HUES6 (cell line): ENCODE measurements at regions not wholly inside any gene's neighbourhood (a gene's known extent, or its start where the extent isn't known, plus 50 kb on each side); places are given as distances from the start of the nearest gene placed in this dataset.
A peak's percentile ranks its signal among the peaks of the same experiment; 100 is the strongest.

Experiments used
- H3K27ac ChIP-seq: 2 replicates; pipeline ENCODE4 v1.7.0; 2013; ENCODE audit warnings: low read depth, mild to moderate bottlenecking, low read length, inconsistent platforms
- H3K27me3 ChIP-seq: 2 replicates; pipeline ENCODE4 v1.6.1; 2013; ENCODE audit warnings: low read length; ENCODE audit not compliant: control insufficient read depth, insufficient read depth
- H3K36me3 ChIP-seq: 2 replicates; pipeline ENCODE4 v1.6.1; 2013; ENCODE audit warnings: low read length; ENCODE audit not compliant: control insufficient read depth, insufficient read depth
- H3K4me1 ChIP-seq: 2 replicates; pipeline ENCODE4 v1.6.1; 2013; ENCODE audit warnings: low read length; ENCODE audit not compliant: control insufficient read depth, insufficient read depth
- H3K4me3 ChIP-seq: 2 replicates; pipeline ENCODE4 v1.5.1; 2013; ENCODE audit warnings: low read depth, low read length
- H3K9ac ChIP-seq: one replicate; pipeline ENCODE4 v1.6.1; 2013; ENCODE audit warnings: mild to moderate bottlenecking, low read length
- H3K9me3 ChIP-seq: 2 replicates; pipeline ENCODE4 v1.6.1; 2013; ENCODE audit warnings: low read depth, low read length; ENCODE audit not compliant: control insufficient read depth, insufficient read depth

DNA sequence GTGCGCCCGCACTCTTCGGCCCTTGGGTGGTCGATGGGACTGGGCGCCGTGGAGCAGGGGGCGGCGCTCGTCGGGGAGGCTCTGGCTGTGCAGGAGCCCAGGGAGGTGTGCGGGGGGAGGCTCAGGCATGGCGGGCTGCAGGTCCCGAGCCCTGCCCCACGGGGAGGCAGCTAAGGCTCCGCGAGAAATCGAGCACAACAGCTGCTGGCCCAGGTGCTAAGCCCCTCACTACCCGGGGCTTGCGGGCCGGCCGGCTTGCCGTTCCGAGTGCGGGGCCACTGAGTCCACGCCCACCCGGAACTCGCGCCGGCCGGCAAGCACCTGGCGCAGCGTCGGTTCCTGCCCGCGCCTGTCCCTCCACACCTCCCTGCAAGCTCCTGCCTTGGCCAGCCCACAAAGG is 462.3 kb upstream of the JARID2 start:
- Histone ChIP-seq H3K4me3 (no peak overlapping the region), H3K27me3 (no peaks in the 10 kb centered on the region), H3K27ac (peak overlapping the region; percentile 83; the same call in 1 of the 2 replicates), H3K9me3 (no peaks in the 10 kb centered on the region; the same call in 1 of the 2 replicates), H3K9ac (no peak overlapping the region), H3K36me3 (no peaks in the 10 kb centered on the region), H3K4me1 (peaks cover 53% of the 10 kb centered on the region)

- Histone ChIP-seq H3K36me3 (no peaks in the 10 kb centered on the region), H3K9ac (peak overlapping the region; percentile 58), H3K27me3 (no peaks in the 10 kb centered on the region), H3K4me3 (peak overlapping the region; percentile 21; the same call in 1 of the 2 replicates), H3K9me3 (no peaks in the 10 kb centered on the region; the same call in 1 of the 2 replicates), H3K27ac (peak overlapping the region; percentile 83), H3K4me1 (peaks cover 65% of the 10 kb centered on the region)
These were observed 461.0 kb upstream of the JARID2 start for GRCh38 chr6:14784596-14785492.

- peak overlapping the region; percentile 58 for H3K9ac ChIP-seq
- peaks cover 71% of the 10 kb centered on the region for H3K4me1 ChIP-seq
- H3K4me3 ChIP-seq = no peak overlapping the region
- H3K9me3 ChIP-seq = no peaks in the 10 kb centered on the region; the same call in 1 of the 2 replicates
- H3K36me3 ChIP-seq = no peaks in the 10 kb centered on the region
- H3K27me3 ChIP-seq = no peaks in the 10 kb centered on the region
- H3K27ac ChIP-seq = peak overlapping the region; percentile 83
These were observed 460.4 kb upstream of the JARID2 start for GRCh38 chr6:14785493-14785790.

DNA sequence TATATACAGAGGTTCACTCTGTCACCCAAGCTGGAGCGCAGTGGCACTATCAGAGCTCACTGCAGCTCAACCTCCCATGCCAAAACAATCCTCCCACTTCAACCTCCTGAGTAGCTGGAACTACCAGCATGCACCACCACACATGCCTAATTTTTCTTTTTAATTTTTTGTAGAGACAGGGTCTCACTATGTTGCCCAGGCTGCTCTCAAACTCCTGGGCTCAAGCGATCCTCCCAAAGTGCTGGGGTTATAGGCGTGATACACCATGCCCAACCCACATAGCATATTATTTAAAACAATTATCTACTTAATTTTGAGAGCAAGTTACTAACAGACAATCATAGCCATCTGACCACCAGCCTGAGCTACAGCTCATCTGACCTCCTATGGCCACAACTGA is 459.9 kb upstream of the JARID2 start:
- Histone ChIP-seq H3K4me3 (no peak overlapping the region), H3K27me3 (no peaks in the 10 kb centered on the region), H3K36me3 (no peaks in the 10 kb centered on the region), H3K9me3 (no peaks in the 10 kb centered on the region; the same call in 1 of the 2 replicates), H3K4me1 (peaks cover 71% of the 10 kb centered on the region), H3K27ac (peak overlapping the region; percentile 83; the same call in 1 of the 2 replicates), H3K9ac (no peak overlapping the region)

- no peaks in the 10 kb centered on the region for H3K27me3 ChIP-seq
- peaks cover 70% of the 10 kb centered on the region for H3K4me1 ChIP-seq
- H3K9ac ChIP-seq = no peak overlapping the region
- H3K36me3 ChIP-seq = no peaks in the 10 kb centered on the region
- H3K9me3 ChIP-seq = no peaks in the 10 kb centered on the region; the same call in 1 of the 2 replicates
- 0 out of 2 replicates have a peak overlapping the region, but pooled peaks have one; percentile 27 for H3K27ac ChIP-seq
- no peak overlapping the region for H3K4me3 ChIP-seq
These were observed 459.4 kb upstream of the JARID2 start for GRCh38 chr6:14786455-14786854.

- H3K9ac ChIP-seq = no peak overlapping the region
- peaks cover 64% of the 10 kb centered on the region for H3K4me1 ChIP-seq
- H3K9me3 ChIP-seq = no peaks in the 10 kb centered on the region; the same call in 1 of the 2 replicates
- no peaks in the 10 kb centered on the region for H3K27me3 ChIP-seq
- no peaks in the 10 kb centered on the region for H3K36me3 ChIP-seq
- H3K4me3 ChIP-seq = no peak overlapping the region
- no peak overlapping the region for H3K27ac ChIP-seq
These were observed 458.6 kb upstream of the JARID2 start for GRCh38 chr6:14787250-14787649.

DNA sequence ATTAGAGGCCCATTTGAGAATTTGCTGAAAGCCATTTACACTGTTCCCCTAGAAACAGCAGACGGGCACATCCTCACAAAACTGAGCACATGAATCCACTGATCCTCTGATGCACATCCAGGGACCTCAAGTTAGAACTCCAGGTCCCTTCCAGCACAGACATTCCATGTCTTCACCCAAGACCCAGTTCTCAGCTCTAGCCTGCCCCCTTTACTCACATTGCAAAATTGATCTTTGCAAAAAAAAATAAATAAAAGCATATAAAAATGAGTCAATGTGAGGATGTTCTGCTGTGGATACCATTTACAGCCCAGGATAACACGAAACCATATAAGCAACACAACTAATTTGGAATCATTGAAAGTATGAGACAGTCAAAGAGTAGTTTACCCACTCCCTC is 458.2 kb upstream of the JARID2 start:
- no peak overlapping the region for H3K9ac ChIP-seq
- H3K4me3 ChIP-seq = no peak overlapping the region
- H3K36me3 ChIP-seq = no peaks in the 10 kb centered on the region
- H3K27me3 ChIP-seq = no peaks in the 10 kb centered on the region
- no peaks in the 10 kb centered on the region for H3K9me3 ChIP-seq
- H3K4me1 ChIP-seq = peaks cover 61% of the 10 kb centered on the region
- no peak overlapping the region for H3K27ac ChIP-seq

DNA sequence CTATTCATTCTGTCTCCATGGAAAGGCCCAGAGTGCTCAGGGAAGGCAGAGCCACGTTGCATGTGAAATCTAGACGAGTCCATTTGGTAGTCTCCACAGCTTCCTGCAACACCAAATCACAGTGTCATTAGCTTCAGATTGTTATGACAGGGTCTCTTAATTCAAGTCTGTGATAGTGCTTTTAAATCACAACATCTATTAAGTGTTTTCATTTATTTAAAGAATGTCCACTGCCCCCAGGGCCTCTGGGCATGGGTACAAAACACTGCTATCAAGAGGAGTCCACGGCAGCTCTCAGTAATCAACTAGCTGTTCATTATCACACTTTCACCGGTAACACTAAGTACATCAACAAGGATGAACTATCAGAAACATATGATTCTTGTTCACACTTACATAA is 455.9 kb upstream of the JARID2 start:
- Histone ChIP-seq H3K27ac (no peak overlapping the region), H3K9me3 (no peaks in the 10 kb centered on the region), H3K27me3 (no peaks in the 10 kb centered on the region), H3K9ac (no peak overlapping the region), H3K36me3 (no peaks in the 10 kb centered on the region), H3K4me1 (peaks cover 51% of the 10 kb centered on the region), H3K4me3 (no peak overlapping the region)

DNA sequence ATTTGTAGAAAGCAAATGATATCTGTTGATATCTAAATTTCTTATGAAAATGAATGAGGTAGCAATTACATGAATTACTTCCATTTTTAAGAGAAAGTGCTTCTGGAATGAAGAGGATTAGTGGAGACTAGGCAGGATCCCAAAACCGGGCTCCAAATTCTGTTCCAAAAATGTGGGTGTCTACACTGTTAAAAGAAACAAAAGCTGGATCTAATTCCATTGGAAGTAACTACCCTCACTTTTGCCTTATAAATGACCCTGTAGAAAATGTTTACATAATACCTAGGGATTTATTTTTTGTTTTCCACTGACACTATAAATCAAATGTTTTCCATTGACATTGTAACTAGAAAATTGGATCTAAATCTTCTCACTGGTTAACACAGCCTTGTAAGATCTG is 454.9 kb upstream of the JARID2 start:
- Histone ChIP-seq H3K4me1 (peaks cover 41% of the 10 kb centered on the region), H3K27ac (no peak overlapping the region), H3K9ac (no peak overlapping the region), H3K27me3 (no peaks in the 10 kb centered on the region), H3K36me3 (no peaks in the 10 kb centered on the region), H3K9me3 (no peaks in the 10 kb centered on the region), H3K4me3 (no peak overlapping the region)

DNA sequence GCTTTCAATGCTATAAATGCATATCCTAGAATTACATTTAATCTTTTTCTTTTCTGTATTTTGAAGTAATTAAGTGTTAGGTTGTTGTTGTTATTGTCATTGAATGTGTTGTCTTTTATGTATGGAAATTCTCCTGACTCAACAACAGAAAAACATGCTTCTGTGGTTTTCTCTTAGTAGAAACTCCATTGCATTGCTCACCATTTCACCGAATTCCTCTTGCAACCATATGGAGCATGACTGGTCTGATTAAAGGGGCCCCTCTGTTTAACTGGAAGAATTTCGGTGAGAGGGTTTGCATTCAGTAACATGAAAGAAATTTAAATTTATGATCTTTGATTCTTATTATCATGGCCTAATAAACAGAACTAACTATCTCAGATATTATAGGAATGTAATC is 454.3 kb upstream of the JARID2 start:
- H3K4me1 ChIP-seq = peaks cover 36% of the 10 kb centered on the region
- no peak overlapping the region for H3K9ac ChIP-seq
- no peaks in the 10 kb centered on the region for H3K27me3 ChIP-seq
- no peak overlapping the region for H3K4me3 ChIP-seq
- H3K36me3 ChIP-seq = no peaks in the 10 kb centered on the region
- no peak overlapping the region for H3K27ac ChIP-seq
- no peaks in the 10 kb centered on the region for H3K9me3 ChIP-seq

DNA sequence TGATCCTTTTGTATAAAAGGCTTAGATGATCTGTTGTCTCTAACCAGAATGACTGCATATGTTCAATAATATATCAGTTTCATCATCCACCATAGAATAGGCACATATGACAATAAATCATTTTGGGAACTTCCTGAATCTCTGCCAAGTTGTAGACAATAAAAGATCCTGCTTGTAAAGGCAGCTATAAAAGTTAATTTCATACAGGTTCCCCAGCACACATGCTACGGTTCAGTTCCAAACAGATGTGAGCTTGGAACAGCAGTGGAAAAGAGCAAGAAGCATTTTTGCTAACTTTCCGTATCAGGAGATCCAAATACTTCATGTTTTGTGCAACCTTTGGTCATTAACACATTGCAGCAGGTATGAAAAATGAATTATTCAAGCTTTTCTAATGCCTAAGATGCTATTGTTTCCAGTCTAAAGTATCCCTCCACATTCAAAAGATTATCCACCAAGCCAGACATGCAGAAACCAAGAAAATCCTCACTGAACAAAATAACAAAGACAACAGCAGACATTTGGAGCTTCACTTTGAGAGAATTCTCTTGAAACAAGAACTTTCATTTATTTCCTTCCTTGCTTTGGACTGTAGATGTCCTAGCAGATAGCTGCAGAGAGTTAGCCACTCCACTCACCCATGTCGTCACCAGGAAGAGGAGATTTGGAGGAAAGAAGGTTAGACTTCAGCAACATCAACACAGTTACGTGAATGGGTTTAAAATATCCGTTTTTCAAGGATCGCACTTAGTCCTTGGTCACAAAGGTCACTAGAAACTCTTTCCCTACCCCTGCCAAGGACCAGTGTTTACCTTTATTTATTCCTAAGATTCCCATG is 453.5 kb upstream of the JARID2 start:
- H3K27ac ChIP-seq = no peak overlapping the region
- no peaks in the 10 kb centered on the region for H3K9me3 ChIP-seq
- no peaks in the 10 kb centered on the region for H3K27me3 ChIP-seq
- H3K9ac ChIP-seq = no peak overlapping the region
- peaks cover 28% of the 10 kb centered on the region for H3K4me1 ChIP-seq
- no peak overlapping the region for H3K4me3 ChIP-seq
- H3K36me3 ChIP-seq = no peaks in the 10 kb centered on the region
